GM23248 (cell line): ENCODE measurements at regions not wholly inside any gene's neighbourhood (a gene's known extent, or its start where the extent isn't known, plus 50 kb on each side); places are given as distances from the start of the nearest gene placed in this dataset.

Experiments used
- EZH2 ChIP-seq: fragments of 200-600 bp; sonication (generic); IDR thresholded peaks from 2 replicates; pipeline ENCODE4 v1.6.1; 2018; ENCODE audit warnings: antibody characterized with exemption, mild to moderate bottlenecking; ENCODE audit not compliant: insufficient read depth, poor library complexity, severe bottlenecking
- EZH2phosphoT487 ChIP-seq: fragments of 200-600 bp; sonication (generic); IDR thresholded peaks from 2 replicates; pipeline ENCODE4 v1.6.1; 2018; ENCODE audit warnings: antibody characterized with exemption, moderate library complexity, mild to moderate bottlenecking, low read depth; ENCODE audit not compliant: insufficient read depth

GRCh38 chrX:113920661-113921060 lies 663.2 kb upstream of the HTR2C start:
- no peak for TF ChIP-seq EZH2
- TF ChIP-seq EZH2phosphoT487: no peak
